GM23248 (cell line): ENCODE measurements at regions not wholly inside any gene's neighbourhood (a gene's known extent, or its start where the extent isn't known, plus 50 kb on each side); places are given as distances from the start of the nearest gene placed in this dataset.

Experiments
- DNase-seq: peaks from one replicate; pipeline ENCODE4 v3.0.0-alpha.2; 2015
- H2AFZ ChIP-seq: fragments of 200-600 bp; sonication (generic); 2 replicates; pipeline ENCODE4 v1.6.1; 2016; ENCODE audit warnings: antibody characterized with exemption
- H3F3A ChIP-seq: fragments of 200-600 bp; sonication (generic); 2 replicates; pipeline ENCODE4 v1.6.1; 2016; ENCODE audit warnings: mild to moderate bottlenecking, antibody characterized with exemption, mixed run types; ENCODE audit not compliant: insufficient read depth
- H3K27ac ChIP-seq: fragments of 200-600 bp; sonication (generic); 2 replicates; pipeline ENCODE4 v1.5.1; 2016; ENCODE audit warnings: mild to moderate bottlenecking
- H3K27me3 ChIP-seq: fragments of 200-600 bp; sonication (generic); replicated peaks from 2 replicates; pipeline ENCODE4 v1.6.1; 2016; ENCODE audit warnings: mild to moderate bottlenecking; ENCODE audit not compliant: insufficient read depth
- H3K36me3 ChIP-seq: fragments of 200-600 bp; sonication (generic); 2 replicates; pipeline ENCODE4 v1.6.1; 2016; ENCODE audit warnings: low read depth, mild to moderate bottlenecking
- H3K4me1 ChIP-seq: fragments of 200-600 bp; sonication (generic); 2 replicates; pipeline ENCODE4 v1.6.1; 2016; ENCODE audit warnings: mild to moderate bottlenecking; ENCODE audit not compliant: insufficient read depth
- H3K4me2 ChIP-seq: fragments of 200-600 bp; sonication (generic); one replicate; pipeline ENCODE4 v1.6.1; 2016; ENCODE audit warnings: mild to moderate bottlenecking; ENCODE audit not compliant: unreplicated experiment
- H3K4me3 ChIP-seq: fragments of 200-600 bp; sonication (generic); 2 replicates; pipeline ENCODE4 v1.5.1; 2016; ENCODE audit warnings: mild to moderate bottlenecking
- H3K79me2 ChIP-seq: fragments of 200-600 bp; sonication (generic); 2 replicates; pipeline ENCODE4 v1.6.1; 2016; ENCODE audit warnings: mild to moderate bottlenecking; ENCODE audit not compliant: insufficient read depth
- H3K9ac ChIP-seq: fragments of 200-600 bp; sonication (generic); 2 replicates; pipeline ENCODE4 v1.6.1; 2016; ENCODE audit warnings: mild to moderate bottlenecking
- H3K9me2 ChIP-seq: fragments of 200-600 bp; sonication (generic); 2 replicates; pipeline ENCODE4 v1.6.1; 2016; ENCODE audit warnings: mixed run types, mild to moderate bottlenecking, moderate library complexity; ENCODE audit not compliant: insufficient read depth
- H3K9me3 ChIP-seq: fragments of 200-600 bp; sonication (generic); one replicate; pipeline ENCODE4 v1.6.1; 2017; ENCODE audit warnings: low read depth
- H4K20me1 ChIP-seq: fragments of 200-600 bp; sonication (generic); 2 replicates; pipeline ENCODE4 v1.6.0; 2016; ENCODE audit not compliant: insufficient read depth
- EZH2 ChIP-seq: fragments of 200-600 bp; sonication (generic); IDR thresholded peaks from 2 replicates; pipeline ENCODE4 v1.6.1; 2018; ENCODE audit warnings: antibody characterized with exemption, mild to moderate bottlenecking; ENCODE audit not compliant: insufficient read depth, poor library complexity, severe bottlenecking
- EZH2phosphoT487 ChIP-seq: fragments of 200-600 bp; sonication (generic); IDR thresholded peaks from 2 replicates; pipeline ENCODE4 v1.6.1; 2018; ENCODE audit warnings: antibody characterized with exemption, moderate library complexity, mild to moderate bottlenecking, low read depth; ENCODE audit not compliant: insufficient read depth
- WGBS, 2 experiments: methylation state at CpG; one replicate each; pipeline ENCODE4 v1.1.6; 2015 to 2017; ENCODE audit warnings: low lambda C conversion rate in 2 of 2, low coverage in 1 of 2; ENCODE audit errors: missing lambda C conversion rate in 2 of 2; 5-methylcytosine and 5-hydroxymethylcytosine counted together
- in situ Hi-C: fragments of 300-500 bp; cut with MboI; formaldehyde crosslinking; loops from 2 replicates; pipeline ENCODE4 v1.15.0; 2020

DNA sequence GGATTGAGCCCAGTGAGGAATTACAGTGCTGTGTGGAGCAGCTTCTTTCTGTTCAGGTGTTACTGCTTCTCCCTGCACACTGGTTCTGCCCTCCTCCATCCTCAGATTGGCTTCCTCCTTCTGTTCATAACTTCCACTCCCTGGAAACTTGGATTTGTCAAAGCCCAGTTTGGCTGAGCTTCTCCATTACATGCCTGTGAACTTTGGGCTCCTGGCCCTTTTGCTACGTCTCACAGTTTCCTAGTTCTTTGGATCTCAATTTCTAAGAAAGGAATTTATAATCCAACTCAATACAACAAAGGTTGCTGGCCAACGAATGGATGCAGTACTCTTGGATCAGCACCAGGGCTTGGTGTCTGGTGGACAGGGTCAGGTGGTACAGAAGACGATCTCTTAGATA lies 318.1 kb downstream of the RPS24 start:
- no peaks in the 10 kb centered on the region for H3F3A ChIP-seq
- in situ Hi-C loops, result no loop called here
- TF ChIP-seq EZH2 (no peak), EZH2phosphoT487 (no peak)
- H3K27ac ChIP-seq, result no peak overlapping the region
- no peak overlapping the region for H3K4me3 ChIP-seq
- no peaks in the 10 kb centered on the region for H3K4me1 ChIP-seq
- no peak overlapping the region for H3K9ac ChIP-seq
- no peaks in the 10 kb centered on the region for H4K20me1 ChIP-seq
- no peak for DNase-seq
- no peaks in the 10 kb centered on the region for H3K36me3 ChIP-seq
- H3K27me3 ChIP-seq, result no peaks in the 10 kb centered on the region
- no peaks in the 10 kb centered on the region for H3K79me2 ChIP-seq
- no peaks in the 10 kb centered on the region for H3K9me3 ChIP-seq
- no peaks in the 10 kb centered on the region; the same call in 1 of the 2 replicates for H3K9me2 ChIP-seq
- H2AFZ ChIP-seq, result no peak overlapping the region
- no peak overlapping the region for H3K4me2 ChIP-seq
- WGBS, 2 experiments, result 15 to 28% methylated on average over 3 of the region's 3 CpGs

DNA sequence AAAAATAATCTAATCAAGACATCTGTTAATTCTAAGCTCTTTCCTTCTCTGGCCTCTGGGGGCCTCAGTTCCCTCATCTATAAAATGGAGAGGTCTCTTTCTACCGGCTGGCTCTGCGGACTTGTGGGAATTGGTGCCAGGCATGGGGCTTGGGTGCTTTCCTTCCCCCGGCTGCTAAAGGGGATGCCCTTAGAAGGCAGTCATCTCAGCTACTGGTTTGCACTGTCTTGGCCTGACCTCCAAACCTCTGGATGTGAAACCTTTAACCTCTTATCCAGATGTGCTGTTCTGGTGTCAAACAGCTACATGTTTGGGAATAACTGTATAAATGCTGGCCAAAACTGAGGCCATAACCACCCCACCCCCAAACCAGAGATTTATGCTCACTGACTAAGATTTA lies 320.0 kb downstream of the RPS24 start:
- in situ Hi-C loops, result no loop called here
- 71 to 76% methylated on average over 3 of the region's 3 CpGs for WGBS, 2 experiments
- no peak for DNase-seq
- no peaks in the 10 kb centered on the region for H3K9me3 ChIP-seq
- H3K9me2 ChIP-seq, result no peaks in the 10 kb centered on the region
- H3K36me3 ChIP-seq, result no peaks in the 10 kb centered on the region
- H3K27me3 ChIP-seq, result no peaks in the 10 kb centered on the region
- no peaks in the 10 kb centered on the region for H3F3A ChIP-seq
- H3K27ac ChIP-seq, result no peak overlapping the region
- no peak overlapping the region for H3K4me2 ChIP-seq
- no peak overlapping the region for H2AFZ ChIP-seq
- no peak overlapping the region for H3K4me3 ChIP-seq
- TF ChIP-seq EZH2 (no peak), EZH2phosphoT487 (no peak)
- no peaks in the 10 kb centered on the region for H4K20me1 ChIP-seq
- no peaks in the 10 kb centered on the region for H3K79me2 ChIP-seq
- H3K4me1 ChIP-seq, result no peaks in the 10 kb centered on the region
- H3K9ac ChIP-seq, result no peak overlapping the region

DNA sequence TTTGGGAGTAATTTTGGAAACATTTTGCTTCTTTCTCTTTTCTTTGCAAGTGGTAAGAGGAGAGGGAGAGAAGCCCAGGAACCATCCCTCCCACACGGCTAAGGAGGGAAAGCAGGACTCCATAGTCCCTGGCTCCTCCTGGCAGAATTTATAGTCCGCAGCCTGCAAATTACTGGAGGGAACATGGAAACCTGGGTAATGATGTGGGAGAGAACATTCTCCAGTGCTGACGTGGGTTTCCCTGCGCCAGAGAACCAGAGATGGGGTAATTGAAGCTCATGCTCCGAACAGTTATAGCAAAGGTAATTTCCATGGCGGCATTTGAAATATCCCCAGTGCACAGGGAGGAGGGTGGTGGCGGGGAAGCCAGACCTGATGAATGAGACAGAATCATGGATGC lies 320.4 kb downstream of the RPS24 start:
- no peak overlapping the region for H3K4me2 ChIP-seq
- no peaks in the 10 kb centered on the region for H3K9me2 ChIP-seq
- no peaks in the 10 kb centered on the region for H3F3A ChIP-seq
- H3K9me3 ChIP-seq, result no peaks in the 10 kb centered on the region
- no peaks in the 10 kb centered on the region for H3K4me1 ChIP-seq
- H3K4me3 ChIP-seq, result no peak overlapping the region
- in situ Hi-C loops, result no loop called here
- no peak overlapping the region for H3K9ac ChIP-seq
- H3K27me3 ChIP-seq, result no peaks in the 10 kb centered on the region
- H3K36me3 ChIP-seq, result no peaks in the 10 kb centered on the region
- H2AFZ ChIP-seq, result no peak overlapping the region
- no peaks in the 10 kb centered on the region for H3K79me2 ChIP-seq
- no peak for DNase-seq
- 83 to 90% methylated on average over 7 of the region's 7 CpGs for WGBS, 2 experiments
- TF ChIP-seq EZH2phosphoT487, result no peak
- no peak for TF ChIP-seq EZH2
- no peak overlapping the region for H3K27ac ChIP-seq
- no peaks in the 10 kb centered on the region for H4K20me1 ChIP-seq

DNA sequence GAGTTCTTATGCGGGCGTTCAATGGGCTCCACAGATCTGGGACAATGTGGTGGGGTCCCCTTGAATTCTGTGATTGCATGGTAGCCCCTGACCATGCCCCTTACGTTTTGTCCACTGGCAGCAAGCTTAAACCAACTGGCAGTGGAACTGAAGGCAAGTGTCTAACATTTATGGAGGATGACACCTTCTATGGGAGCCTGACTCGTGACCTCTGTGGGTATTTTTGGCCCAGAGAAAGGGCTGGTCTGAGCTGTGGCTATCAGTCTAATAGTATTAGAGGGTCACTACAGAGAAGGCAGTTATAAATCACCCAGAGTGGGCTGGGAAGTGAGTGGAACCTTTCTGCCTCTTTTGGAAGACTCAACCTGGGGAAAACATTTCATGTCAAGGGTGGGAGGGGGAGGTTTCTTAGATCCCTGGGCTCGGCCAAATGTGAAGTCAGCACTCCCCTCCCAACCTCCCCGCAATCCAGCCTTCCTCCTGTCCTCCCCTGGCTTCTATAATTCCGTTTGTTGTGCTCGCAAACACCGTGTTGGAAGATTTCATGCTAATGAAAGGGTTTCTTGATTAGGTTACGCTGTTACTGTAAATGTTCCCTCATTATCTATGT lies 322.7 kb downstream of the RPS24 start:
- Histone ChIP-seq H4K20me1 (no peaks in the 10 kb centered on the region), H2AFZ (no peak overlapping the region), H3F3A (no peaks in the 10 kb centered on the region), H3K27ac (no peak overlapping the region), H3K9ac (no peak overlapping the region), H3K9me3 (no peaks in the 10 kb centered on the region), H3K36me3 (no peaks in the 10 kb centered on the region), H3K9me2 (no peaks in the 10 kb centered on the region), H3K27me3 (no peaks in the 10 kb centered on the region), H3K4me3 (no peak overlapping the region), H3K79me2 (no peaks in the 10 kb centered on the region), H3K4me1 (no peaks in the 10 kb centered on the region), H3K4me2 (no peak overlapping the region)
- in situ Hi-C loops, result no loop called here
- 91 to 92% methylated on average over 10 of the region's 10 CpGs for WGBS, 2 experiments
- no peak for DNase-seq
- TF ChIP-seq EZH2phosphoT487, result no peak
- TF ChIP-seq EZH2, result no peak
